ENCODE measurements at regions not wholly inside any gene's neighbourhood (a gene's known extent, or its start where the extent isn't known, plus 50 kb on each side); places are given as distances from the start of the nearest gene placed in this dataset.

DNA sequence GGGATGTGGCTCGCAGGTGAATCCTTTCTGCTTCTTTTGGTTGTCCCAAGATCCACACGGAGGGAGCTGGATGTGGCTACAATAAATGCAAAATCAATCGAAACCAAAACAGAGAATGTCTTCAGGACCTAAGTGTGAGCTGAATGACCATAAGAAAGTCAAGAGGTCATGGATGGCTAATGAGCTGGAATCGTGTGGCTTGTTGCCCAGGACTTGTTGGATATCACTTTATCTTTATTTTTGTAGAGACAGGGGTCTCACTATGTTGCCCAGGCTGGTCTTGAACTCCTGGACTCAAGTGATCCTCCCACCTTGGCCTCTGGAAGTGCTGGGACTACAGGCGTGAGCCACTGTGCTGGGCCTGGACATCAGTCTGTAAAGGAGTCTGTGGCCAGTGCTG is 326.8 kb upstream of the N4BP1 start:
- no peak for DNase-seq (ENCODE audit: insufficient read length, low spot score)
- no peak for TF ChIP-seq POU2F2 (IDR thresholded peaks at IDR 0.05; ENCODE audit: low read depth, low read length)
- no peak for TF ChIP-seq POLR2A (IDR thresholded peaks at IDR 0.05; ENCODE audit: low read depth, low read length)
- no peak for TF ChIP-seq POLR2AphosphoS5 (IDR thresholded peaks at IDR 0.05; ENCODE audit: low read depth, low read length)
- TF ChIP-seq SPI1 (IDR thresholded peaks at IDR 0.05; ENCODE audit: low read depth, low read length) = no peak
- no peak for TF ChIP-seq TAF1 (IDR thresholded peaks at IDR 0.05; ENCODE audit: low read depth, low read length)
- TF ChIP-seq PAX5 (IDR thresholded peaks at IDR 0.05; ENCODE audit: insufficient read depth, low read length, severe bottlenecking) = no peak
- FAIRE-seq = no peak

DNA sequence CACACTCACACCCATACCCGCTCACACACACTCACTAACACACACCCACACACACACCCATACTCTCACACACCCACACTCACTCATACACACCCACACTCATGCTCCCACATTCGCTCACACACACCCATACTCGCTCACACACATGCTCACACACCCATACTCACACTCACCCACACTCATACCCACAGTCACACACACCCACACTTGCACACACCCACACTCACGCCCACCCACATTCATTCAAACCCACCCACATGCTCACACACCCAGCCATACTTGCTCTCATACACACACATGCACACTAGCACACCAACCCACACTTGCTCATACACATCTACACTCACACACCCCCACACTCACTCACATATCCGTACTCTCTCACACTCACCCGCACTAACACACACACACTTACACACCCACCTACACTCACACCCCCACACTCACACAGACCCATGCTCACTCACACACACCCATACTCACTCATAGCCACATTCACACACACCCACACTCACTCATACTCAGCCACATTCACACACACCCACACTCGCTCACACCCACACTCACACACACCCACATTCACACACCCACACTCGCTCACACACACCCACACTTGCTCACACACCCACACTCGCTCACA is 322.4 kb upstream of the N4BP1 start:
- no peak for TF ChIP-seq POLR2A (IDR thresholded peaks at IDR 0.05; ENCODE audit: low read depth, low read length)
- TF ChIP-seq POLR2AphosphoS5 (IDR thresholded peaks at IDR 0.05; ENCODE audit: low read depth, low read length) = no peak
- TF ChIP-seq PAX5 (IDR thresholded peaks at IDR 0.05; ENCODE audit: insufficient read depth, low read length, severe bottlenecking) = no peak
- no peak for TF ChIP-seq POU2F2 (IDR thresholded peaks at IDR 0.05; ENCODE audit: low read depth, low read length)
- no peak for TF ChIP-seq TAF1 (IDR thresholded peaks at IDR 0.05; ENCODE audit: low read depth, low read length)
- TF ChIP-seq SPI1 (IDR thresholded peaks at IDR 0.05; ENCODE audit: low read depth, low read length) = no peak
- FAIRE-seq (peak; percentile 76), DNase-seq (ENCODE audit: insufficient read length, low spot score) (no peak)

DNA sequence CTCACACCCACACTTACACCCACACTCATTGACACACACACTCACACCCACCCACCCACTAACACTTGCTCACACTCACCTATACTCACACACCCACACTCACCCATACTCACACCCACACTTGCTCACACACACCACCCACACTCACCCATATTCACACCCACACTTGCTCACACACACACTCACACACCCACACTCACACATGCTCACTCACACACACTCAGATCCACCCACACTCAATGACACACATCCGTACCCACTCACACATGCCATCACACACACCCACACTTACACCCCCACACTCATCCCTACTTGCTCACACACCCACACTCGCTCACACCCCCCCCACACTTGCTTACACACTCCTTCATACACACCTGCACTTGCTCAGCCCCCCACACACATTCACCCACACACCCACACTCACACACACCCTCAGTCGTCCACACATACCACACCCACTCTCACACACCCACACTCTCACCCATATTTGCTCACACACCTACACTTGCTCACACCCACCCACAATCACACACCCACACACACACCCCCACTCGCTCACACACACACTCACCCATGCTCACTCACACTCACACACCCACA is 321.1 kb upstream of the N4BP1 start:
- TF ChIP-seq PAX5 (IDR thresholded peaks at IDR 0.05; ENCODE audit: insufficient read depth, low read length, severe bottlenecking) (no peak), TAF1 (IDR thresholded peaks at IDR 0.05; ENCODE audit: low read depth, low read length) (no peak), POU2F2 (IDR thresholded peaks at IDR 0.05; ENCODE audit: low read depth, low read length) (no peak), POLR2A (IDR thresholded peaks at IDR 0.05; ENCODE audit: low read depth, low read length) (no peak), POLR2AphosphoS5 (IDR thresholded peaks at IDR 0.05; ENCODE audit: low read depth, low read length) (no peak), SPI1 (IDR thresholded peaks at IDR 0.05; ENCODE audit: low read depth, low read length) (no peak)
- no peak for FAIRE-seq
- no peak for DNase-seq (ENCODE audit: insufficient read length, low spot score)

DNA sequence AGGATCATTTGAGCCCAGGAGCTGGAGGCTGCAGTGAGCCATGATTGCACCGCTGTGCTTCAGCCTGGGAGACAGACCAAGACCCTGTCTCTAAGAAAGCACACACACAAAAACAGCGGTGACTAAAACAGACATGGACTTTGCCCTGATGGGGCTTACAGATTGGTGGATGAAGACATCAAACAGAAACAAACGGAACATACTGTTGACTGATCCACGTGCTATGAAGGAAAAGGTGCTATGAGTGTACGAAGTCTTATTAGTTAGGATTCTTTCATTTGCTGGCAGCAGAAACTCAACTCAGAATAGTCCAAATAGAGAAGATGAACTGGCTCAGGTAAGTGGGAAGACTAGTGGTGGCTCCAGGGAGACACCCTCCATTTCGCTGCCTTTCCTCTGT is 309.8 kb upstream of the N4BP1 start:
- FAIRE-seq (no peak), DNase-seq (ENCODE audit: insufficient read length, low spot score) (no peak)

DNA sequence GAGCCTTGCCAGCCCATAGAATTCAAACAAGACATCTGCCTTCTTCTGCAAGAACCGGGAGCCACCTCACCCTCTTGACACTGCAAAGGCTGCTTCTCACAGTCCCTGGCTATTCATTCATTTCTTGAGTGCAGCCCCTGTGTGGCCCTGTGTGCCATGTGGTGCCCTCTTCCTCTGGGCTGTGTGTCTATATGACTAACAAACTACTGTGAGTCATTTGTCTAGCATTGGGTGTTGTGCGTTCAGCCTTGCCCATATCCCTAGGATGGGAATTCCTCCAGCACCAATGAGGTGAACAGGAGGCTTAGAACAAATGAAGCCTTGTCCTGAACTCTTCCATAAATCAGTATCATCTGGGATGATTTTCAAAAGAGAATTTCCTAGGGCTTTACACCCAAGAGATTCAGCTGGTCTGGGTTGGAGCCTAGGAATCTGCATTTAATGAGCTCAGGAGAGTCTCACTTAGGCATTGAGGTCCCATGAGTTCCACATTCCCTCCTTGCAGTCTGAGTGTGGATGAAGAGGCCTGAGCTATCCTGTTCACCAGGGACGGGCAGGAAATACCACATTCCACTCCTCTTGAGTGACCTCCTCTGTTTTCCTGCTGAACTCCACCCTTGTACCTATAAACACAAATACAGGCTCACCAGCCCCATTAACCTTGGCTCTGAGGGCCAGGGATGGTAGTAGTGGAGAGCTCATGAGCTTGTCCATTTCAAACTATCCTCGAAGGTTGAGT is 308.7 kb upstream of the N4BP1 start:
- no peak for TF ChIP-seq POLR2AphosphoS5 (IDR thresholded peaks at IDR 0.05; ENCODE audit: low read depth, low read length)
- no peak for TF ChIP-seq SPI1 (IDR thresholded peaks at IDR 0.05; ENCODE audit: low read depth, low read length)
- TF ChIP-seq POLR2A (IDR thresholded peaks at IDR 0.05; ENCODE audit: low read depth, low read length) = no peak
- no peak for TF ChIP-seq TAF1 (IDR thresholded peaks at IDR 0.05; ENCODE audit: low read depth, low read length)
- no peak for TF ChIP-seq PAX5 (IDR thresholded peaks at IDR 0.05; ENCODE audit: insufficient read depth, low read length, severe bottlenecking)
- no peak for TF ChIP-seq POU2F2 (IDR thresholded peaks at IDR 0.05; ENCODE audit: low read depth, low read length)
- FAIRE-seq (no peak), DNase-seq (ENCODE audit: insufficient read length, low spot score) (no peak)

More for the DNA sequence above, 309.8 kb upstream of the N4BP1 start:
- TF ChIP-seq POLR2A (IDR thresholded peaks at IDR 0.05; ENCODE audit: low read depth, low read length) (no peak), POLR2AphosphoS5 (IDR thresholded peaks at IDR 0.05; ENCODE audit: low read depth, low read length) (no peak), SPI1 (IDR thresholded peaks at IDR 0.05; ENCODE audit: low read depth, low read length) (no peak)

DNA sequence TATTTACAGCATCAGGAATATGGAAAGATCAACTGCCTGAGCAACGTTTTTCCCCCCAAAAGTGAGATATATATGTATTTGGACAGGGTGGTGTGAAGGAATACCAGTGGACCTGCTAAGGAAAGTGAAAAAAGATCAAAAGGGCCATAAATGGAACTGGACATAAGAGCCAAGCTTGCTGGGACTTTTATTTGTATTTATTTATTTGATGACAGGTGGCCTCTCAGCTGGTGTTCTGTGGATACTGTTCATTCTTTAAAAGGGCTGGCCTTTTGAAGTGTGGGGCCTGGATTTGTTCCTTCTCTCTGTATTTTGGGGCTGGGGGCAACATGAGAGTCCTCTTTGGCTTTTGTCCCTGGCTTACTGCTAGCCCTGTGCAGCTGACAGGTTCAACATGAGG is 306.6 kb upstream of the N4BP1 start:
- DNase-seq (ENCODE audit: insufficient read length, low spot score) (no peak), FAIRE-seq (no peak)
- TF ChIP-seq TAF1 (IDR thresholded peaks at IDR 0.05; ENCODE audit: low read depth, low read length) (no peak), SPI1 (IDR thresholded peaks at IDR 0.05; ENCODE audit: low read depth, low read length) (no peak), POU2F2 (IDR thresholded peaks at IDR 0.05; ENCODE audit: low read depth, low read length) (no peak), PAX5 (IDR thresholded peaks at IDR 0.05; ENCODE audit: insufficient read depth, low read length, severe bottlenecking) (no peak), POLR2AphosphoS5 (IDR thresholded peaks at IDR 0.05; ENCODE audit: low read depth, low read length) (no peak), POLR2A (IDR thresholded peaks at IDR 0.05; ENCODE audit: low read depth, low read length) (no peak)

DNA sequence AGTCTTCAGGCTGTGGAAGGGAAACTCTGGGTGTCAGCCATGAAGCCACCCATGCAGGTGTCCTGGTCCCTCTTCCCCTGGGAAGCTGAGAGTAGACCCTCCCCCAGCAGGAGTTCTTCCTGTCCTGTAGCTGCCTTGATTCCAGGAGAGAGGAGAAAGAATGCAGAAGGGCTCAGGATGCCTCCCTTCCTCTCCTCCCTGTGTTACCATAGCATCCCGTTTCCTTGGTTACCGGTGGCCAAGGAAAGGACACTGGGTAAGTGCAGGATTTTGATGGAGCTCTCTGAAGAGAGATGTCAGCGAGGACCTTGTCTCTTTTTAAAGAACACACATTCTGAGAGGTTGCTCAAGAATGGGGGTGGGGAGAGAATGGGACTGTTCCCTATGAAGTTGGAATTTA is 304.1 kb upstream of the N4BP1 start:
- FAIRE-seq = no peak
- TF ChIP-seq POU2F2 (IDR thresholded peaks at IDR 0.05; ENCODE audit: low read depth, low read length) (no peak), SPI1 (IDR thresholded peaks at IDR 0.05; ENCODE audit: low read depth, low read length) (no peak), POLR2A (IDR thresholded peaks at IDR 0.05; ENCODE audit: low read depth, low read length) (no peak), TAF1 (IDR thresholded peaks at IDR 0.05; ENCODE audit: low read depth, low read length) (no peak), PAX5 (IDR thresholded peaks at IDR 0.05; ENCODE audit: insufficient read depth, low read length, severe bottlenecking) (no peak), POLR2AphosphoS5 (IDR thresholded peaks at IDR 0.05; ENCODE audit: low read depth, low read length) (no peak)
- no peak for DNase-seq (ENCODE audit: insufficient read length, low spot score)

DNA sequence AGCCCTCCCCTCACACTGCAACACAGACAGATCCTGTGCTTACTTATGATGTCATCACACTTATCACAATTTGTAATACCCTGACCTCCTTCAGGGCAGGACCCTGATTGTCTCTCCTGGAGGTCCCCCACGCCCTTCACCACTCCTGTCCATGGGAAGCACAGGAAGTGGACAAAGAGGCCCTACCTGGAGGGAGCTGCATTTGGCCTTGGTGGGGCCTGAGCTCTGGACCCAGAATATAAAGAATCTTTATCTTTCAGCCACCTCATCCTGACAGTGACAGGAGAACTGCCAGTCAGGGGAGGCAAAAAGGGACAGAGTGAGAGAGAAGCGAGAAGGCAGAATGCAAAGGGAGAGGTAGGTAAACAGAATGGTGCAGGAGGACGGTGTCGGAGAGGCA is 303.4 kb upstream of the N4BP1 start:
- no peak for DNase-seq (ENCODE audit: insufficient read length, low spot score)
- no peak for TF ChIP-seq SPI1 (IDR thresholded peaks at IDR 0.05; ENCODE audit: low read depth, low read length)
- no peak for TF ChIP-seq TAF1 (IDR thresholded peaks at IDR 0.05; ENCODE audit: low read depth, low read length)
- no peak for TF ChIP-seq POU2F2 (IDR thresholded peaks at IDR 0.05; ENCODE audit: low read depth, low read length)
- TF ChIP-seq PAX5 (IDR thresholded peaks at IDR 0.05; ENCODE audit: insufficient read depth, low read length, severe bottlenecking) = no peak
- no peak for TF ChIP-seq POLR2AphosphoS5 (IDR thresholded peaks at IDR 0.05; ENCODE audit: low read depth, low read length)
- TF ChIP-seq POLR2A (IDR thresholded peaks at IDR 0.05; ENCODE audit: low read depth, low read length) = no peak
- no peak for FAIRE-seq

DNA sequence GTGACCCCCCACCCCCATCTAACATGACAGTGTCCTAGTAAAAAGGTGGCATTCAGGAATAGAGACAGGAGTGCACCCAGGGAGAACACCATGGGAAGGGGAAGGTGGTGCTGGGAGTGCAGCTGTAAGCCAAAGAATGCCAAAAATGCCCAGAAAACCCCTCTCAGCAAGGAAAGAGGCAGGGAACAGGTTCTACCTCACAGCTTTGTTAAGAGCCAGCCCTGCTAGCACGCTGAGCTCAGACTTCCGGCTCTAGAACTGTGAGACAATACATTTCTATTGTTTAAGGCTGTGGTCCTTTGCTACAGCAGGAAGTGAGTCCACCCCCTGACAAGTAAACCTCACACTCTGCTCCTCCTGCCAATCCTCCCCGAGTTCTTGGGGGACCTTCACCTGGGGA is 302.4 kb upstream of the N4BP1 start:
- no peak for FAIRE-seq
- TF ChIP-seq TAF1 (IDR thresholded peaks at IDR 0.05; ENCODE audit: low read depth, low read length) = no peak
- TF ChIP-seq PAX5 (IDR thresholded peaks at IDR 0.05; ENCODE audit: insufficient read depth, low read length, severe bottlenecking) = no peak
- TF ChIP-seq SPI1 (IDR thresholded peaks at IDR 0.05; ENCODE audit: low read depth, low read length) = no peak
- no peak for TF ChIP-seq POLR2AphosphoS5 (IDR thresholded peaks at IDR 0.05; ENCODE audit: low read depth, low read length)
- no peak for TF ChIP-seq POLR2A (IDR thresholded peaks at IDR 0.05; ENCODE audit: low read depth, low read length)
- TF ChIP-seq POU2F2 (IDR thresholded peaks at IDR 0.05; ENCODE audit: low read depth, low read length) = no peak
- no peak for DNase-seq (ENCODE audit: insufficient read length, low spot score)

All from GM12891 (cell line).